HUES64 (cell line): ENCODE measurements at regions not wholly inside any gene's neighbourhood (a gene's known extent, or its start where the extent isn't known, plus 50 kb on each side); places are given as distances from the start of the nearest gene placed in this dataset.

Source experiments
- H3K27ac ChIP-seq: 2 replicates; pipeline ENCODE4 v1.7.0; 2013; ENCODE audit warnings: low read depth, low read length, inconsistent platforms
- H3K27me3 ChIP-seq: 2 replicates; pipeline ENCODE4 v1.6.1; 2013; ENCODE audit warnings: mild to moderate bottlenecking, low read length; ENCODE audit not compliant: insufficient read depth
- H3K36me3 ChIP-seq: 2 replicates; pipeline ENCODE4 v1.6.1; 2013; ENCODE audit warnings: mild to moderate bottlenecking, low read length; ENCODE audit not compliant: insufficient read depth
- H3K4me1 ChIP-seq: 2 replicates; pipeline ENCODE4 v1.6.1; 2013; ENCODE audit warnings: mild to moderate bottlenecking, low read length, moderate library complexity; ENCODE audit not compliant: insufficient read depth
- H3K4me3 ChIP-seq: 2 replicates; pipeline ENCODE4 v1.5.1; 2013; ENCODE audit warnings: mild to moderate bottlenecking, low read length, moderate library complexity
- H3K9ac ChIP-seq: 2 replicates; pipeline ENCODE4 v1.6.1; 2013; ENCODE audit warnings: mild to moderate bottlenecking, low read depth, low read length
- H3K9me3 ChIP-seq: 2 replicates; pipeline ENCODE4 v1.6.1; 2013; ENCODE audit warnings: low read depth, low read length; ENCODE audit not compliant: insufficient read depth
- WGBS: fragments of 150-250, 120-280 bp; methylation state at CpG from one replicate; pipeline ENCODE4 v1.1.7; 2013; ENCODE audit warnings: missing lambda C conversion rate; 5-methylcytosine and 5-hydroxymethylcytosine counted together

DNA sequence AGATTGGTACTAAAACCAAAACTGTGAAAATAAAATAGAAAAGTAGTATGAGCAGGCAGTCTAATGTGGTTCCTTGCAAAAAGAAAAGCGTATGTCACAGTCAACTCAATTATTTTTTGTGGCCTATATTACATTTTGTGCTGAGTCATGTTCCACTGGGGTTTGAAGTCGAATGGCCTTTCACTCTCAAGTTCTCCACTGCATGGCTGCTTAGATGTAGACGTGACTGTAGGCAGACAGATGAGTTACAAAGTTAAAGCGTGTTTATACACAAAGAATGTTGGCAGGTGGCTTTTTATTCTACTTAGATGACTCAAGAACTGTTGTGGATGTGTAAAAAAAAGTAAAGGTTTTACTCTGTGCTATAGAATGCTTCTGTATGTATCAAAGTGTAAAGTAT is 133.9 kb downstream of the SLITRK6 start:
- no peak overlapping the region for H3K4me3 ChIP-seq
- no peak overlapping the region for H3K27ac ChIP-seq
- no peak overlapping the region for H3K9ac ChIP-seq
- WGBS: 92% methylated on average over 4 of the region's 4 CpGs
- peaks cover 7% of the 10 kb centered on the region for H3K4me1 ChIP-seq
- H3K36me3 ChIP-seq: no peaks in the 10 kb centered on the region
- H3K9me3 ChIP-seq: no peaks in the 10 kb centered on the region
- H3K27me3 ChIP-seq: no peaks in the 10 kb centered on the region

DNA sequence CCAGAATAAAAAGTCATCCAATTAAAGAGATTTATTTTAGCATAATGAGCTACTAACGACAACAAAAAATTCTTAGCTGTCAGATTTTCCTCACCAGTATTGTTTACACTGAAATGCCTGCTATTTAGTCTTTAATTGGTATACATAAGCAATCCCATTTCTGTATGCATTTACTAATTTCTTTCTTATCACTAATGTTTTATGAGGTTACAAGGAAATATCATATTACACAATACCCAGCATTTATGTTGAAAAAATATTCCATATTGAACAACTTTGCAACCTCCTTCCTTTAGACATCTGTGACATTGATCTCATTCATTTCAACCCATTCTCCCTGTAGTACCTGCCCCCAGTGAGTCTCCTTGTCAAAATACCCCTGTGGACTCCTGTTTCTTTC is 135.4 kb downstream of the SLITRK6 start:
- 71% methylated on average over 1 of the region's 1 CpG for WGBS
- Histone ChIP-seq H3K36me3 (no peaks in the 10 kb centered on the region), H3K4me3 (no peak overlapping the region), H3K4me1 (peaks cover 7% of the 10 kb centered on the region), H3K27ac (no peak overlapping the region), H3K9ac (no peak overlapping the region), H3K9me3 (no peaks in the 10 kb centered on the region), H3K27me3 (no peaks in the 10 kb centered on the region)

DNA sequence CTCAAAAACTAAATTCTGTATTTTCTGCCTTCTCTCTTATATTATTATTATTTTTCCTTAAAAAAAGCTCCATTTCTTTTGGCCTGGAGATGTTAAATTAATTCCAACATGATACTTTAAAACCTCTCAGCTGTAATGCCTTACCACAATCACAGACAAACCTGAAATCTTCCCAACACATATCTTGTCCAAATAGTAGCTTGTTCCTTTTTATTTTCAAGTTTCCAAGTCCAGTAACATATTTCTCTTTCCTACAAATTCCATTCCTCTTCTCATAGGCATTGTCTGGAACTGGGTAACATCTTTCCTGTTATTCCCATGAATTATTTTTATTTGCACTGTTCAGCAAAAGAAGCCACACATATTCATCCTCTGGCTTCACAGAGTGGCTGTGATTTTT is 137.0 kb downstream of the SLITRK6 start:
- Histone ChIP-seq H3K9ac (no peak overlapping the region), H3K27ac (no peak overlapping the region), H3K9me3 (no peaks in the 10 kb centered on the region), H3K4me1 (peaks cover 7% of the 10 kb centered on the region), H3K36me3 (no peaks in the 10 kb centered on the region), H3K27me3 (no peaks in the 10 kb centered on the region), H3K4me3 (no peak overlapping the region)

DNA sequence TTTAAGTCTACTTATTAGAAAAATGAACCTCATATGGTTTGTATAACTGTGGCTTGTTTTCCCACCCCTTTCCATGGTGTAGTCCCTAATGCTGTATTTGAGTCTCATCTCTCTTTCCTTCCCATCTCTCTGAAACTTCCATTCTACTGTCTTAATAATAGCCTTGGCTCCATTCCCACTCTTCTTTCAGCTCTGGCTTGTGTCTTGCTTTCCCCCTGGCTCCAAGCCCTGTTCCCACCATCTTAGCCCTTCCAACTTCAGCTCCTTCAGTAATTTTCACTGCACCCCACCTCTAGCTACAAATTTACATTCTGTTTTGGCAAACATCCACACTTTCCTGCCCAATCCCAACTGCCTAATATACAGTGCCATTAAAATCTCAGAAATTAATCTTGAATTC is 137.5 kb downstream of the SLITRK6 start:
- H3K27me3 ChIP-seq: no peaks in the 10 kb centered on the region
- peaks cover 6% of the 10 kb centered on the region for H3K4me1 ChIP-seq
- no peak overlapping the region for H3K4me3 ChIP-seq
- H3K9ac ChIP-seq: no peak overlapping the region
- H3K9me3 ChIP-seq: no peaks in the 10 kb centered on the region
- no peaks in the 10 kb centered on the region for H3K36me3 ChIP-seq
- no peak overlapping the region for H3K27ac ChIP-seq

DNA sequence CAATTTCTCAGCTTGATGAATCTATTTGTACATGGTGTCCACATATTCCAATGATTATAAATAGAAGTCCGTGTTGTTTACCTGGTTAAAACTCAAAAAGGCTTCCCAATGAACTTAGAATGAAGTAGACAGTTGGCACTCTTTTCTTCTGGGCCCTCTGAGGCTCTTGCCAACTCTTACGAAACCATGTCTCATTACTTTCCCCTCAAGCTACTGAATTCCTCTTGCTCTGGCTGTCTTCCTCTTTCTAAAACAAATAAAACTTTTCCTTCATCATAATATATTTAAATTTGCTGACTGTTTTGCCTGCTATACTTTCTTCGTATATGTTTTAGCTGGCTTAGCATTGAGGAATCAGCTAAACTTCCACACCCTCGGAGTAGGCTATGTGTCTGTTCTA is 139.7 kb downstream of the SLITRK6 start:
- Histone ChIP-seq H3K27ac (no peak overlapping the region), H3K36me3 (no peaks in the 10 kb centered on the region), H3K9ac (no peak overlapping the region), H3K27me3 (no peaks in the 10 kb centered on the region), H3K4me1 (no peaks in the 10 kb centered on the region), H3K4me3 (no peak overlapping the region), H3K9me3 (no peaks in the 10 kb centered on the region)
- 96% methylated on average over 4 of the region's 4 CpGs for WGBS

DNA sequence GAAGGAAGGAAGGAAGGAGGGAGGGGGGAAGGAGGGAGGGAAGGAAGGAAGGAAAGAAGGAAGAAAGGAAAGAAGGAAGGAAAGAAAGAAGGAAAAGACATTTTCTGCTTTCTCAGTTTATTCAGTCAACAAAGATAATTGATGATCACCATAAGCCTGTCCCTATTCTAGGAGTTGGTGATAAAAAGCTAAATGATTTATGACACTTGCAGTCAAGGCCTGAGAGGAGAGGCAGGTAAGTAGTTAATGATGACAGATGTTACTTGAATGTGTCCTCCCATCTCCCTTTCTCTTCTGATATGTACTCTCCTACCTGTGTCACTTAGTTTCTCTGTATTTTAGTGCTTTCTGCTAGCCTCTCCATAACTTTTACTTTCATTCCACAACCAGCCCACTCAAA is 141.3 kb downstream of the SLITRK6 start:
- no peaks in the 10 kb centered on the region for H3K9me3 ChIP-seq
- no peaks in the 10 kb centered on the region for H3K36me3 ChIP-seq
- no peaks in the 10 kb centered on the region for H3K27me3 ChIP-seq
- H3K4me1 ChIP-seq: no peaks in the 10 kb centered on the region
- no peak overlapping the region for H3K27ac ChIP-seq
- H3K9ac ChIP-seq: no peak overlapping the region
- H3K4me3 ChIP-seq: no peak overlapping the region

DNA sequence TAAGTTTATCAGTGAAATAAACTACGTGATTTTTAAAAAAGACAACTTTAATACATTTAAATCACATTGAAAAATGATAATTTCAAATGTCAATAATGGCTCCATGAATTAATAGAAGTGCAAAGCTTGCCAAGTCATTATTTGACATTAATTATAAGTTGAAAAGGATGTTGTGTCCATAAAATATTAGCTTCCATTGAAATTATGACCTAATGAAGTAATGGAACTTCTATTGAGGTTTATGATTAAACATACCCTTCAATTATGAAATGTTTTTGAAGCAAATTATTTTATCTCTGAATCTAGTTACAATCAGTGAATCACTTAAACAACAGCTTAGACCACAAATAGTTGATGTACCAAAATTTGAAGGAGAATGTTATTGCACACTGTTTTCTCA is 144.2 kb downstream of the SLITRK6 start:
- no peaks in the 10 kb centered on the region for H3K9me3 ChIP-seq
- H3K36me3 ChIP-seq: no peaks in the 10 kb centered on the region
- no peak overlapping the region for H3K4me3 ChIP-seq
- H3K4me1 ChIP-seq: no peaks in the 10 kb centered on the region
- no CpG with 5 or more reads among the region's 1 CpG for WGBS
- no peak overlapping the region for H3K27ac ChIP-seq
- H3K27me3 ChIP-seq: no peaks in the 10 kb centered on the region
- no peak overlapping the region for H3K9ac ChIP-seq

DNA sequence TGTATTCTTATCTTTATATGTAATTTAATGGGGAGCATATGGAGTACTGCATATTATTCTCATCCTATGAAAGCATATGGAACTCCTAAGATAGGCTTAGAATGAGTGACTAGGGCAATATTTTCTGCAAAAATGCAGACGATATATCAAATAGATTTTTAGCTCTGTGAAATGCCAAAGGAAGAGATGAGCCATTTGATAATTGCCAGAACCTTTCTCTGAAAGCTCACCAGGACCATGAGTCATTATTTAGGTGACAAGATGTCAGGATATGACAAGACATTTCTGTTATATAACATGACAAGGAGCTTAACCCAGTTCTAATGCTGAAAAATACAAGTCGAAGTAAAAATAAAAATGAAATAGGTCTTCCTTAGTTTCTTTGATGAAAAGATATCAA is 145.0 kb downstream of the SLITRK6 start:
- Histone ChIP-seq H3K27ac (no peak overlapping the region), H3K4me3 (no peak overlapping the region), H3K9me3 (no peaks in the 10 kb centered on the region), H3K4me1 (no peaks in the 10 kb centered on the region), H3K27me3 (no peaks in the 10 kb centered on the region), H3K9ac (no peak overlapping the region), H3K36me3 (no peaks in the 10 kb centered on the region)
- 0% methylated on average over 1 of the region's 2 CpGs for WGBS

DNA sequence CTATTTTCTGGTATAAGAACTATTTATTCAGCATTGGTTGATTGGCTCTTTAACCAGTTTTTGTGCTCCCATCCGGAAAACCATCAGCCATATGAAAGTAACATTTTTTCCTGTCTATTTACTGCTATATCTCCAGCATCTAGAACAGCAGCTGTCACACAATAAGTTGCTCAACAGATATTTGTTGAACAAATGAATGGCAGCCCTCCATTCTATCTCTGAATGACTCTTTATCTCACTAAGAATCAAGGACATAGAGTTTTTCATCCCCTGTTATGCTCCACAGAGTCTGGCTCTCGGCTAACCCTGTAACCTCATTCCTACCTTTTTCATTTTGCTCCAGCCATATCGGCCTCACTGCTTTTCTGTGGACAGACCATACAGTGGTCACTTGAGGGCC is 145.5 kb downstream of the SLITRK6 start:
- Histone ChIP-seq H3K9me3 (no peaks in the 10 kb centered on the region), H3K9ac (no peak overlapping the region)
- 97% methylated on average over 3 of the region's 3 CpGs for WGBS

DNA sequence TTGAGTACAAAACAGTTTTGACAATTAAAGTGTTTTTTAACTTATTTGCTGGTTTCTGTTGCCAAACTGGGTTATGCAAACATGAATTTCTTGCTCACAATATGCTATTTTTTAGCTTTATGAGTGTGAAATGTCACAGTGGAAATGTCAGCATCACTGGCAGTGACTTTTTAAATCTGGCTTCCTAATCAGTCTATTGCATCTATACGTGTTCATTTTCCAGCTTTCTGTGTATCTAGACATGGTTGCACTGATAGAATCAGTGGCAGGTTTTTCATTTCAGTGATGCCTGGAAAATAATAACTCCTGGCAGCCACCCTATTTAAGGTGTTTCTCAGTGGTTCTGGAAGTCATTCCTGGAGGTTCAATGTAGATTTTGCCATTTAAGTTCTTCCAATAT is 146.7 kb downstream of the SLITRK6 start:
- H3K4me1 ChIP-seq: no peaks in the 10 kb centered on the region
- no peaks in the 10 kb centered on the region for H3K27me3 ChIP-seq
- 100% methylated on average over 1 of the region's 1 CpG for WGBS
- no peak overlapping the region for H3K4me3 ChIP-seq
- H3K9me3 ChIP-seq: no peaks in the 10 kb centered on the region
- no peak overlapping the region for H3K9ac ChIP-seq
- H3K36me3 ChIP-seq: no peaks in the 10 kb centered on the region
- H3K27ac ChIP-seq: no peak overlapping the region

More for the DNA sequence above, 145.5 kb downstream of the SLITRK6 start:
- H3K27ac ChIP-seq: no peak overlapping the region
- no peaks in the 10 kb centered on the region for H3K36me3 ChIP-seq
- H3K27me3 ChIP-seq: no peaks in the 10 kb centered on the region
- H3K4me3 ChIP-seq: no peak overlapping the region
- no peaks in the 10 kb centered on the region for H3K4me1 ChIP-seq

DNA sequence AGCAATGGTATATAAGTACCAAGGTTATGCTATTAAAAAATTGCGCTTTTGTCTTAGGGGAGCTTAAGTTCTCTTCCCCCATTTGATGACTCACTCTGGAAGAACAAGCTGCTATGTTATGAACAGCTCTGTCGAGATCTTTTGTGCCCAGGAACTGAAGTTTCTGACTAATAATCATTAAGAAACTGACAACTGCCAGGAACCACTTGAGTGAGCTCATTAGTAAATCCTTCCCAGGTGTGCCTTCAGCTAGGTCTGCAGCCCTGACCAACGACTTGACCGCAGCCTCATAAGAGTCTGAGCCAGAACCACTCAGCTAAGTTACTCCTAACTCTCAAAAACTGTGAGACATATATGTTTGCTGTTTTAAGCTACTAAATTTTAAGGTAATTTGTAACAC is 147.8 kb downstream of the SLITRK6 start:
- Histone ChIP-seq H3K27me3 (no peaks in the 10 kb centered on the region), H3K36me3 (no peaks in the 10 kb centered on the region), H3K9ac (no peak overlapping the region), H3K4me1 (no peaks in the 10 kb centered on the region), H3K9me3 (no peaks in the 10 kb centered on the region), H3K4me3 (no peak overlapping the region), H3K27ac (no peak overlapping the region)
- 90% methylated on average over 4 of the region's 4 CpGs for WGBS

DNA sequence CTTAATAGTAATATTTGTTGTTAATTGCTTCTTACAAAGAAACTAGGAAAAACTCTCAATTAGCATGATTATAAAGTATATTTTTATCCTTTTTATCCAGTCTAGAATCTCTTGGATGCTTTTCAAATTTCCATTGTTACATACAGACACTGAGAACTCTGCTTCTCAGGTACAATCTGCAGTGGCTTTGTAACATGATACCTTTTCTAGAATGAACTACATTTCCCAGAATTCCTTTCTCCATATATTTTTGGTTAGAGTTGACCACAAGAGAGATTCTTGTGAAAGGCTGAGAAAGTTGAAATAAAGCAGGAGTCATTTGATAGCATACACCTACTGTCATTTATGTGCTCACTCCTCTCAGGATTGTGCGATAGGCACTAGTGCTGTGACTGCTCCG is 148.6 kb downstream of the SLITRK6 start:
- Histone ChIP-seq H3K4me3 (no peak overlapping the region), H3K27ac (no peak overlapping the region), H3K9ac (no peak overlapping the region), H3K27me3 (no peaks in the 10 kb centered on the region), H3K4me1 (no peaks in the 10 kb centered on the region), H3K9me3 (no peaks in the 10 kb centered on the region), H3K36me3 (no peaks in the 10 kb centered on the region)
- 97% methylated on average over 2 of the region's 2 CpGs for WGBS
